NCI-H446 (cell line): ENCODE measurements at regions not wholly inside any gene's neighbourhood (a gene's known extent, or its start where the extent isn't known, plus 50 kb on each side); places are given as distances from the start of the nearest gene placed in this dataset.
"Not testable (repeated sequence)": the region's sequence is repeated elsewhere in the genome, so short reads cannot be mapped to it uniquely, and the experiment has no call there.

ENCODE experiments used
- DNase-seq, 2 experiments: peaks; one replicate each; lab custom pipeline; 2025; lab: John Stamatoyannopoulos, UW

- no peak for DNase-seq
Measured at GRCh38 chr18:47679864-47680263, 250.6 kb downstream of the SMAD2 start.

GRCh38 chr18:47677952-47678351, 252.5 kb downstream of the SMAD2 start:
- no peak for DNase-seq

GRCh38 chr18:47669815-47670214, 260.6 kb downstream of the SMAD2 start:
- DNase-seq = no peak

GRCh38 chr18:47658498-47658897, 272.0 kb downstream of the SMAD2 start:
- DNase-seq = no peak

- DNase-seq = no peak
Measured at GRCh38 chr18:47654988-47655387, 275.5 kb downstream of the SMAD2 start.

- DNase-seq = no peak
Measured at GRCh38 chr18:47644896-47645295, 285.6 kb downstream of the SMAD2 start.

- not testable (repeated sequence) for DNase-seq
Measured at GRCh38 chr18:47637551-47637950, 292.9 kb downstream of the SMAD2 start.

- DNase-seq = no peak
Measured at GRCh38 chr18:47635416-47635815, 295.0 kb downstream of the SMAD2 start.

GRCh38 chr18:47632970-47633635, 297.4 kb downstream of the SMAD2 start:
- DNase-seq = no peak

- no peak for DNase-seq
Measured at GRCh38 chr18:47628893-47629292, 301.6 kb downstream of the SMAD2 start.

GRCh38 chr18:47628240-47628781, 302.1 kb downstream of the SMAD2 start:
- DNase-seq = no peak

GRCh38 chr18:47627030-47627429, 303.4 kb downstream of the SMAD2 start:
- no peak for DNase-seq

- no peak for DNase-seq
Measured at GRCh38 chr18:47619771-47620448, 310.5 kb downstream of the SMAD2 start.

GRCh38 chr18:47618758-47619157, 311.7 kb downstream of the SMAD2 start:
- DNase-seq = no peak

GRCh38 chr18:47615043-47615442, 315.4 kb downstream of the SMAD2 start:
- no peak for DNase-seq

GRCh38 chr18:47613929-47614328, 316.5 kb downstream of the SMAD2 start:
- DNase-seq = no peak

- no peak for DNase-seq
Measured at GRCh38 chr18:47611649-47612048, 318.8 kb downstream of the SMAD2 start.

- DNase-seq = no peak
Measured at GRCh38 chr18:47606526-47606925, 323.9 kb downstream of the SMAD2 start.

- DNase-seq = no peak
Measured at GRCh38 chr18:47605093-47605492, 325.4 kb downstream of the SMAD2 start.

- DNase-seq = no peak
Measured at GRCh38 chr18:47604021-47604420, 326.4 kb downstream of the SMAD2 start.

GRCh38 chr18:47603158-47603557, 327.3 kb downstream of the SMAD2 start:
- no peak for DNase-seq

GRCh38 chr18:47602273-47602897, 328.1 kb downstream of the SMAD2 start:
- DNase-seq = no peak
